RWPE1 (cell line): ENCODE measurements at regions not wholly inside any gene's neighbourhood (a gene's known extent, or its start where the extent isn't known, plus 50 kb on each side); places are given as distances from the start of the nearest gene placed in this dataset.
"Not testable (repeated sequence)": the region's sequence is repeated elsewhere in the genome, so short reads cannot be mapped to it uniquely, and the experiment has no call there.

Experiments used
- CTCF ChIA-PET: fragments of 350-600 bp; sonication (Branson Sonifier 250); formaldehyde crosslinking; extraction: SDS; loops from one replicate; lab custom pipeline; 2021; lab: Yijun Ruan, JAX
- POLR2A ChIA-PET: fragments of 400-600 bp; formaldehyde crosslinking; extraction: SDS; loops from one replicate; lab custom pipeline; 2020; ENCODE audit warnings: antibody characterized with exemption; ENCODE audit not compliant: low non-redundant PET; lab: Yijun Ruan, JAX
- DNase-seq: peaks from one replicate; pipeline ENCODE4 v3.0.0; 2012; ENCODE audit warnings: low spot score
- H3K27ac ChIP-seq: fragments of 450-650 bp; 2 replicates; pipeline ENCODE4 v1.5.1; 2017
- CTCF ChIP-seq: fragments of 450-650 bp; conservative IDR thresholded peaks from 2 replicates; pipeline ENCODE4 v1.5.1; 2017; ENCODE audit warnings: low read depth, mild to moderate bottlenecking

GRCh38 chr11:45391168-45391850, 105.2 kb upstream of the SYT13 start:
- CTCF ChIA-PET = interaction anchor here (0.7 kb wide), 1 partner anchor 1281 kb away, joined by 4 read pairs; no protein-coding TSS in a partner anchor
- no peak overlapping the region for H3K27ac ChIP-seq
- no peak for TF ChIP-seq CTCF
- POLR2A ChIA-PET = no interaction called here
- DNase-seq = no peak

- POLR2A ChIA-PET = no interaction called here
- no peak for DNase-seq
Observed at GRCh38 chr11:45390407-45390806, 104.3 kb upstream of the SYT13 start.

GRCh38 chr11:45388472-45388871, 102.3 kb upstream of the SYT13 start:
- no peak for TF ChIP-seq CTCF
- no peak for DNase-seq
- CTCF ChIA-PET = interaction anchor here (0.5 kb wide), 1 partner anchor 556 kb away, joined by 4 read pairs; no protein-coding TSS in a partner anchor
- H3K27ac ChIP-seq = no peak overlapping the region
- POLR2A ChIA-PET = no interaction called here

More at GRCh38 chr11:45390407-45390806, 104.3 kb upstream of the SYT13 start:
- H3K27ac ChIP-seq = no peak overlapping the region
- TF ChIP-seq CTCF = no peak
- CTCF ChIA-PET = interaction anchor here (0.5 kb wide), 1 partner anchor 196 kb away, joined by 3 read pairs; no protein-coding TSS in a partner anchor

- POLR2A ChIA-PET, CTCF ChIA-PET, DNase-seq, H3K27ac ChIP-seq: not testable (repeated sequence)
Observed at GRCh38 chr11:45387885-45388284, 101.7 kb upstream of the SYT13 start.

- CTCF ChIA-PET = interaction anchor here (0.6 kb wide), 1 partner anchor 10 kb away, joined by 4 read pairs; no protein-coding TSS in a partner anchor
- POLR2A ChIA-PET = no interaction called here
- H3K27ac ChIP-seq = no peak overlapping the region
- no peak for TF ChIP-seq CTCF
- DNase-seq = no peak
Observed at GRCh38 chr11:45386972-45387371, 100.8 kb upstream of the SYT13 start.

GRCh38 chr11:45385844-45386243, 99.7 kb upstream of the SYT13 start:
- no peak for TF ChIP-seq CTCF
- CTCF ChIA-PET = no interaction called here
- no peak for DNase-seq
- H3K27ac ChIP-seq = no peak overlapping the region
- POLR2A ChIA-PET = no interaction called here

- CTCF ChIA-PET = interaction anchor here (1.3 kb wide), 1 partner anchor 14 kb away, joined by 5 read pairs; no protein-coding TSS in a partner anchor
- POLR2A ChIA-PET = no interaction called here
- no peak for TF ChIP-seq CTCF
- H3K27ac ChIP-seq = no peak overlapping the region
- no peak for DNase-seq
Observed at GRCh38 chr11:45385423-45385822, 99.3 kb upstream of the SYT13 start.
